ENCODE measurements at regions not wholly inside any gene's neighbourhood (a gene's known extent, or its start where the extent isn't known, plus 50 kb on each side); places are given as distances from the start of the nearest gene placed in this dataset.
A peak's percentile ranks its signal among the peaks of the same experiment; 100 is the strongest.

- DNase-seq (ENCODE audit: low spot score in 2 of 2) (no peak), FAIRE-seq (no peak)
Measured at GRCh38 chr14:43247877-43248276, 1259.2 kb downstream of the FSCB start.

- DNase-seq (ENCODE audit: low spot score in 2 of 2) = no peak
- FAIRE-seq = no peak
Measured at GRCh38 chr14:43244142-43244625, 1262.9 kb downstream of the FSCB start.

GRCh38 chr14:43243168-43243567 lies 1263.9 kb downstream of the FSCB start:
- DNase-seq (ENCODE audit: low spot score in 2 of 2) (no peak), FAIRE-seq (no peak)

GRCh38 chr14:43232261-43232660 lies 1274.8 kb downstream of the FSCB start:
- FAIRE-seq (no peak), DNase-seq (ENCODE audit: low spot score in 2 of 2) (no peak)

GRCh38 chr14:43215524-43215923 lies 1291.6 kb downstream of the FSCB start:
- DNase-seq (ENCODE audit: low spot score in 2 of 2) = no peak
- no peak for FAIRE-seq

- FAIRE-seq (no peak), DNase-seq (ENCODE audit: low spot score in 2 of 2) (no peak)
Measured at GRCh38 chr14:43207189-43207588, 1299.9 kb downstream of the FSCB start.

- no peak for DNase-seq (ENCODE audit: low spot score in 2 of 2)
- FAIRE-seq = no peak
Measured at GRCh38 chr14:43204816-43205215, 1302.3 kb downstream of the FSCB start.

- FAIRE-seq (peak; percentile 31), DNase-seq (ENCODE audit: low spot score in 2 of 2) (no peak)
Measured at GRCh38 chr14:43200519-43200918, 1306.6 kb downstream of the FSCB start.

GRCh38 chr14:43198465-43198864 lies 1308.6 kb downstream of the FSCB start:
- FAIRE-seq = no peak
- DNase-seq (ENCODE audit: low spot score in 2 of 2) = no peak

- FAIRE-seq (no peak), DNase-seq (ENCODE audit: low spot score in 2 of 2) (no peak)
Measured at GRCh38 chr14:43184540-43184939, 1322.5 kb downstream of the FSCB start.

- DNase-seq (ENCODE audit: low spot score in 2 of 2) = no peak
- FAIRE-seq = no peak
Measured at GRCh38 chr14:43183916-43184315, 1323.2 kb downstream of the FSCB start.

GRCh38 chr14:43175896-43176295 lies 1331.2 kb downstream of the FSCB start:
- FAIRE-seq (no peak), DNase-seq (ENCODE audit: low spot score in 2 of 2) (no peak)

GRCh38 chr14:43172899-43173548 lies 1334.1 kb downstream of the FSCB start:
- DNase-seq (ENCODE audit: low spot score in 2 of 2) (no peak), FAIRE-seq (no peak)

- DNase-seq (ENCODE audit: low spot score in 2 of 2) (no peak), FAIRE-seq (no peak)
Measured at GRCh38 chr14:43169722-43170121, 1337.4 kb downstream of the FSCB start.

- DNase-seq (ENCODE audit: low spot score in 2 of 2) (no peak), FAIRE-seq (no peak)
Measured at GRCh38 chr14:43168371-43168925, 1338.6 kb downstream of the FSCB start.

GRCh38 chr14:43166163-43166562 lies 1340.9 kb downstream of the FSCB start:
- FAIRE-seq (no peak), DNase-seq (ENCODE audit: low spot score in 2 of 2) (no peak)

- no peak for FAIRE-seq
- no peak for DNase-seq (ENCODE audit: low spot score in 2 of 2)
Measured at GRCh38 chr14:43165651-43166050, 1341.4 kb downstream of the FSCB start.

GRCh38 chr14:43161477-43161876 lies 1345.6 kb downstream of the FSCB start:
- no peak for FAIRE-seq

GRCh38 chr14:43157661-43158060 lies 1349.4 kb downstream of the FSCB start:
- FAIRE-seq (no peak), DNase-seq (ENCODE audit: low spot score in 2 of 2) (no peak)

More at GRCh38 chr14:43161477-43161876, 1345.6 kb downstream of the FSCB start:
- DNase-seq (ENCODE audit: low spot score in 2 of 2) = no peak

- DNase-seq (ENCODE audit: low spot score in 2 of 2) (no peak), FAIRE-seq (no peak)
Measured at GRCh38 chr14:43155924-43156323, 1351.2 kb downstream of the FSCB start.

- no peak for DNase-seq (ENCODE audit: low spot score in 2 of 2)
Measured at GRCh38 chr14:43155258-43155657, 1351.8 kb downstream of the FSCB start.

GRCh38 chr14:43147485-43147884 lies 1359.6 kb downstream of the FSCB start:
- DNase-seq (ENCODE audit: low spot score in 2 of 2) (no peak), FAIRE-seq (no peak)

More at GRCh38 chr14:43155258-43155657, 1351.8 kb downstream of the FSCB start:
- no peak for FAIRE-seq
